CD14-positive monocyte (primary cell): ENCODE measurements at regions not wholly inside any gene's neighbourhood (a gene's known extent, or its start where the extent isn't known, plus 50 kb on each side); places are given as distances from the start of the nearest gene placed in this dataset.

ENCODE experiments used
- DNase-seq, 3 donors: peaks; one replicate each; pipeline ENCODE4 v3.0.0-alpha.2; 2011 to 2022
- H2AFZ ChIP-seq: 2 replicates; pipeline ENCODE4 v1.6.0; 2012; ENCODE audit warnings: mild to moderate bottlenecking, low read depth, low read length, inconsistent platforms; ENCODE audit not compliant: insufficient read depth, poor library complexity, severe bottlenecking
- H3K27ac ChIP-seq, 2 donors: 1 replicate in 1 of 2; 2 replicates in 1 of 2; pipeline ENCODE4 v1.5.1; 2012 to 2013; ENCODE audit warnings: low read length in 2 of 2, control low read depth in 1 of 2, inconsistent platforms in 1 of 2, low read depth in 1 of 2, mild to moderate bottlenecking in 1 of 2
- H3K27me3 ChIP-seq, 2 donors: one replicate each; pipeline versions ENCODE4 v1.6.0 to v1.6.1; 2011 to 2013; ENCODE audit warnings: low read length in 2 of 2; ENCODE audit not compliant: control insufficient read depth in 2 of 2, insufficient read depth in 2 of 2
- H3K36me3 ChIP-seq, 2 donors: replicated peaks in 1 of 2; 1 replicate in 1 of 2; 2 replicates in 1 of 2; pipeline versions ENCODE4 v1.5.1 to v1.6.1; 2012 to 2013; ENCODE audit warnings: low read length in 2 of 2, control low read depth in 1 of 2, inconsistent platforms in 1 of 2, mild to moderate bottlenecking in 1 of 2; ENCODE audit not compliant: insufficient read depth in 2 of 2, control insufficient read depth in 1 of 2
- H3K4me1 ChIP-seq, 2 donors: 1 replicate in 1 of 2; 2 replicates in 1 of 2; pipeline versions ENCODE4 v1.5.1 to v1.6.1; 2012 to 2013; ENCODE audit warnings: low read length in 2 of 2, control low read depth in 1 of 2, inconsistent platforms in 1 of 2, mild to moderate bottlenecking in 1 of 2, moderate library complexity in 1 of 2; ENCODE audit not compliant: insufficient read depth in 2 of 2, control insufficient read depth in 1 of 2
- H3K4me2 ChIP-seq: replicated peaks from 2 replicates; pipeline ENCODE3; 2012; ENCODE audit warnings: low read length, moderate library complexity, mild to moderate bottlenecking; ENCODE audit not compliant: poor library complexity, severe bottlenecking; ENCODE audit errors: extremely low read depth
- H3K4me3 ChIP-seq, 3 experiments: fragments of 200-600 bp in 1 of 3; sonication (generic) in 1 of 3; replicated peaks in 1 of 3; 1 replicate in 2 of 3; 2 replicates in 1 of 3; pipeline ENCODE4 v1.5.1; 2011 to 2013; ENCODE audit warnings: low read length in 3 of 3, mild to moderate bottlenecking in 3 of 3, control low read depth in 2 of 3, low read depth in 2 of 3, inconsistent platforms in 1 of 3, moderate library complexity in 1 of 3
- H3K79me2 ChIP-seq: 2 replicates; pipeline ENCODE4 v1.6.0; 2012; ENCODE audit warnings: mild to moderate bottlenecking, control low read depth, inconsistent platforms, low read length, moderate library complexity; ENCODE audit not compliant: insufficient read depth
- H3K9ac ChIP-seq: 2 replicates; pipeline ENCODE4 v1.6.0; 2017; ENCODE audit warnings: low read length, mild to moderate bottlenecking; ENCODE audit not compliant: insufficient read depth, poor library complexity, severe bottlenecking
- H3K9me3 ChIP-seq, 2 donors: replicated peaks in 1 of 2; 1 replicate in 1 of 2; 2 replicates in 1 of 2; pipeline versions ENCODE4 v1.5.1 to v1.6.1; 2012 to 2013; ENCODE audit warnings: low read length in 2 of 2, control low read depth in 1 of 2; ENCODE audit not compliant: control insufficient read depth in 1 of 2, insufficient read depth in 1 of 2
- H4K20me1 ChIP-seq: 2 replicates; pipeline ENCODE4 v1.6.0; 2012; ENCODE audit warnings: mild to moderate bottlenecking, low read length, control low read depth, moderate library complexity; ENCODE audit not compliant: insufficient read depth
- H3K27ac Mint-ChIP-seq, 7 donors: one replicate each; pipeline ENCODE4 v1.8.0; 2020; ENCODE audit warnings: mild to moderate bottlenecking in 7 of 7, mixed read lengths in 7 of 7, moderate library complexity in 6 of 7, inconsistent platforms in 2 of 7
- H3K27me3 Mint-ChIP-seq, 3 donors: one replicate each; pipeline ENCODE4 v1.8.0; 2021 to 2022; ENCODE audit warnings: low read depth in 3 of 3, mild to moderate bottlenecking in 3 of 3, mixed read lengths in 3 of 3, moderate library complexity in 3 of 3, inconsistent platforms in 1 of 3
- H3K36me3 Mint-ChIP-seq, 2 donors: one replicate each; pipeline ENCODE4 v1.8.0; 2020; ENCODE audit warnings: mixed read lengths in 2 of 2, inconsistent platforms in 1 of 2, mild to moderate bottlenecking in 1 of 2
- H3K4me1 Mint-ChIP-seq: one replicate; pipeline ENCODE4 v1.8.0; 2020; ENCODE audit warnings: mild to moderate bottlenecking, mixed read lengths
- H3K4me3 Mint-ChIP-seq, 2 donors: one replicate each; pipeline ENCODE4 v1.8.0; 2020; ENCODE audit warnings: mild to moderate bottlenecking in 2 of 2, mixed read lengths in 2 of 2, moderate library complexity in 1 of 2
- H3K9me3 Mint-ChIP-seq, 7 donors: one replicate each; pipeline ENCODE4 v1.8.0; 2020 to 2022; ENCODE audit warnings: mixed read lengths in 7 of 7, mild to moderate bottlenecking in 6 of 7, moderate library complexity in 6 of 7, inconsistent platforms in 2 of 7
- WGBS: methylation state at CpG from one replicate; pipeline ENCODE4 v1.1.5; 2013; ENCODE audit warnings: missing lambda C conversion rate; ENCODE audit not compliant: insufficient coverage; 5-methylcytosine and 5-hydroxymethylcytosine counted together
- intact Hi-C, 2 donors: fragments of 100-400 bp; cut with micrococcal nuclease; formaldehyde crosslinking; loops; one replicate each; pipeline versions ENCODE4 v1.15.0 to v1.15.1; 2023
- TF ChIP-seq, protein P1 (sequence below): fragments of 200-600 bp; IDR thresholded peaks from one replicate; pipeline ENCODE4 v1.8.0; 2022; ENCODE audit warnings: antibody characterized with exemption, mild to moderate bottlenecking

DNA sequence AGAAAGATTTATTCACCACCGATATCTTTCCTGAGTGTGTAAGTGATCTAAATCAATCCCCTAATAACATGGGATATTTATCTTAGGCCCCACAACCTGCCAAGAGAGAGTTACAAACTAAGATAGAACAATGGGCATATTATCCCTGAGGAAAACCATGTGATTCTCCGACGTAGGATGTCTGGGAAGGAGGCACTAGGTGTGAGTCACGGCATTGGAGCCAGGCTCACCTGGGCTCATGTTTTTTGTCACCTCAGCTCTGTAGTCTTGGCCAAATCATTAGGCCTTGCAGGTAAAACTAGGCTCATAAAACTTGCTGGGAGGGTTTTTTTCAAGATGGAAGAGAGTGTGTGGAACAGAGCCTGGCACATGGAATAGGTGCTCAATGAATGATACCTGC, 129.7 kb upstream of the PLEKHG7 start:
- no peak overlapping the region for H3K27ac ChIP-seq
- 100% methylated on average over 3 of the region's 4 CpGs for WGBS
- intact Hi-C loops: loop anchor here in 1 of 2 donors (5.0 kb wide), 1 partner anchor 84 kb away; no protein-coding TSS in a partner anchor
- H3K9me3 Mint-ChIP-seq: peaks cover 0 to 2% (median 0%) of the 10 kb centered on the region in 7 donors
- no peaks in the 10 kb centered on the region for H3K36me3 Mint-ChIP-seq
- peaks cover 0 to 1% (median 0%) of the 10 kb centered on the region in 3 donors for H3K27me3 Mint-ChIP-seq
- H3K4me3 Mint-ChIP-seq: no peak overlapping the region
- H2AFZ ChIP-seq: no peak overlapping the region
- peaks cover 0 to 2% of the 10 kb centered on the region in 2 donors for H3K4me1 ChIP-seq
- TF ChIP-seq, protein P1, sequence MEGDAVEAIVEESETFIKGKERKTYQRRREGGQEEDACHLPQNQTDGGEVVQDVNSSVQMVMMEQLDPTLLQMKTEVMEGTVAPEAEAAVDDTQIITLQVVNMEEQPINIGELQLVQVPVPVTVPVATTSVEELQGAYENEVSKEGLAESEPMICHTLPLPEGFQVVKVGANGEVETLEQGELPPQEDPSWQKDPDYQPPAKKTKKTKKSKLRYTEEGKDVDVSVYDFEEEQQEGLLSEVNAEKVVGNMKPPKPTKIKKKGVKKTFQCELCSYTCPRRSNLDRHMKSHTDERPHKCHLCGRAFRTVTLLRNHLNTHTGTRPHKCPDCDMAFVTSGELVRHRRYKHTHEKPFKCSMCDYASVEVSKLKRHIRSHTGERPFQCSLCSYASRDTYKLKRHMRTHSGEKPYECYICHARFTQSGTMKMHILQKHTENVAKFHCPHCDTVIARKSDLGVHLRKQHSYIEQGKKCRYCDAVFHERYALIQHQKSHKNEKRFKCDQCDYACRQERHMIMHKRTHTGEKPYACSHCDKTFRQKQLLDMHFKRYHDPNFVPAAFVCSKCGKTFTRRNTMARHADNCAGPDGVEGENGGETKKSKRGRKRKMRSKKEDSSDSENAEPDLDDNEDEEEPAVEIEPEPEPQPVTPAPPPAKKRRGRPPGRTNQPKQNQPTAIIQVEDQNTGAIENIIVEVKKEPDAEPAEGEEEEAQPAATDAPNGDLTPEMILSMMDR: no peak
- no peak overlapping the region for H3K4me2 ChIP-seq
- peak overlapping the region in 1 of 7 donors; percentile 62 for H3K27ac Mint-ChIP-seq
- H3K4me1 Mint-ChIP-seq: peaks cover 8% of the 10 kb centered on the region
- no peak overlapping the region for H3K4me3 ChIP-seq
- H3K9me3 ChIP-seq: no peaks in the 10 kb centered on the region
- DNase-seq: no peak
- no peak overlapping the region for H3K9ac ChIP-seq
- H3K27me3 ChIP-seq: no peaks in the 10 kb centered on the region
- H3K79me2 ChIP-seq: no peaks in the 10 kb centered on the region
- H3K36me3 ChIP-seq: no peaks in the 10 kb centered on the region
- no peaks in the 10 kb centered on the region for H4K20me1 ChIP-seq

- Histone ChIP-seq H3K79me2 (no peaks in the 10 kb centered on the region), H3K27ac (no peak overlapping the region), H3K4me3 (no peak overlapping the region), H3K9ac (no peak overlapping the region), H3K4me1 (peaks cover 0 to 2% of the 10 kb centered on the region in 2 donors), H2AFZ (no peak overlapping the region), H3K36me3 (no peaks in the 10 kb centered on the region), H3K9me3 (no peaks in the 10 kb centered on the region), H4K20me1 (no peaks in the 10 kb centered on the region), H3K4me2 (no peak overlapping the region), H3K27me3 (no peaks in the 10 kb centered on the region)
- peak in 1 of 3 donors; percentile 19 for DNase-seq
- TF ChIP-seq, protein P1: no peak
- Mint-ChIP-seq H3K9me3 (no peaks in the 10 kb centered on the region), H3K36me3 (no peaks in the 10 kb centered on the region), H3K4me3 (no peak overlapping the region), H3K27me3 (peaks cover 0 to 1% (median 0%) of the 10 kb centered on the region in 3 donors), H3K27ac (peak overlapping the region in 2 of 7 donors; percentile 6 to 38), H3K4me1 (peaks cover 8% of the 10 kb centered on the region)
- intact Hi-C loops: loop anchor here in 1 of 2 donors (5.0 kb wide), 1 partner anchor 85 kb away; no protein-coding TSS in a partner anchor
- 92% methylated on average over 6 of the region's 8 CpGs for WGBS
These were observed 130.8 kb upstream of the PLEKHG7 start for GRCh38 chr12:92571844-92572543.
